ENCODE measurements at regions not wholly inside any gene's neighbourhood (a gene's known extent, or its start where the extent isn't known, plus 50 kb on each side); places are given as distances from the start of the nearest gene placed in this dataset.

DNA sequence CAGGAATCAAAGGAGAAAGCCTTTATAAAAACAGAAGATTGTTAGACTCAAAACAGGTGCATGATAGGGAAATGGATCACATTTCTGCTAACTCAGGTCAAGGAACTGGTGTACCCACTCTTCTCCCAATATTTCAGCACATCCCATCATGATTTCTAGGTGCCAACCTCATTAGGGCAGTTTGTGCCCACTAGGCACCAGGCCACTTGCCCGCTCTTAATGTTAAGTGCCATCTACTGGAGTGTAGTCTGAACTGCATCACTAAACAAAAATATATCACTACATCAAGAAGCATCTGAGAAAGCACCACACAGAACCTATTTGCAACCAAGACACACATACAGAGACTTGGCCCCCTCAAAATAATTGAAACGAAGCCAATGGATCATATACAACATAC is 140.4 kb upstream of the GRID2 start:
- TF ChIP-seq, protein P1, sequence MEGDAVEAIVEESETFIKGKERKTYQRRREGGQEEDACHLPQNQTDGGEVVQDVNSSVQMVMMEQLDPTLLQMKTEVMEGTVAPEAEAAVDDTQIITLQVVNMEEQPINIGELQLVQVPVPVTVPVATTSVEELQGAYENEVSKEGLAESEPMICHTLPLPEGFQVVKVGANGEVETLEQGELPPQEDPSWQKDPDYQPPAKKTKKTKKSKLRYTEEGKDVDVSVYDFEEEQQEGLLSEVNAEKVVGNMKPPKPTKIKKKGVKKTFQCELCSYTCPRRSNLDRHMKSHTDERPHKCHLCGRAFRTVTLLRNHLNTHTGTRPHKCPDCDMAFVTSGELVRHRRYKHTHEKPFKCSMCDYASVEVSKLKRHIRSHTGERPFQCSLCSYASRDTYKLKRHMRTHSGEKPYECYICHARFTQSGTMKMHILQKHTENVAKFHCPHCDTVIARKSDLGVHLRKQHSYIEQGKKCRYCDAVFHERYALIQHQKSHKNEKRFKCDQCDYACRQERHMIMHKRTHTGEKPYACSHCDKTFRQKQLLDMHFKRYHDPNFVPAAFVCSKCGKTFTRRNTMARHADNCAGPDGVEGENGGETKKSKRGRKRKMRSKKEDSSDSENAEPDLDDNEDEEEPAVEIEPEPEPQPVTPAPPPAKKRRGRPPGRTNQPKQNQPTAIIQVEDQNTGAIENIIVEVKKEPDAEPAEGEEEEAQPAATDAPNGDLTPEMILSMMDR (IDR thresholded peaks at IDR 0.05): peak in 3 of 4 donors; percentile 30 to 46 (median 42)
- TF ChIP-seq POLR2A (IDR thresholded peaks at IDR 0.05): no peak
